Activated T-helper 2 cell treated with anti-CD3 and anti-CD28 coated beads, Interferon-gamma antibody, Interleukin-2, Interleukin-4, amounts not matched to agents 10 μg/mL and 5 μg/mL and 100 μg/mL, durations not matched to agents 14 hours and 24 hours and 36 hours (primary cell): ENCODE measurements at regions not wholly inside any gene's neighbourhood (a gene's known extent, or its start where the extent isn't known, plus 50 kb on each side); places are given as distances from the start of the nearest gene placed in this dataset.

Source experiments
- DNase-seq: peaks from one replicate; pipeline ENCODE4 v3.0.0; 2021; ENCODE audit warnings: low spot score
- H3K27ac Mint-ChIP-seq: one replicate; pipeline ENCODE4 v1.8.0; 2021; ENCODE audit warnings: mixed read lengths
- H3K27me3 Mint-ChIP-seq: one replicate; pipeline ENCODE4 v1.8.0; 2021; ENCODE audit warnings: low read depth, mixed read lengths
- H3K36me3 Mint-ChIP-seq: one replicate; pipeline ENCODE4 v1.8.0; 2021; ENCODE audit warnings: low read depth, mixed read lengths
- H3K4me1 Mint-ChIP-seq: one replicate; pipeline ENCODE4 v1.8.0; 2021; ENCODE audit warnings: low read depth, mixed read lengths
- H3K4me3 Mint-ChIP-seq: one replicate; pipeline ENCODE4 v1.8.0; 2021; ENCODE audit warnings: low read depth, mild to moderate bottlenecking, moderate library complexity, mixed read lengths
- H3K9me3 Mint-ChIP-seq: one replicate; pipeline ENCODE4 v1.8.0; 2021; ENCODE audit warnings: mixed read lengths
- intact Hi-C: fragments of 100-400 bp; cut with micrococcal nuclease; formaldehyde crosslinking; loops from one replicate; pipeline ENCODE4 v1.15.1; 2023

GRCh38 chr11:10392095-10393079, 62.7 kb upstream of the AMPD3 start:
- no peak for DNase-seq
- intact Hi-C loops, result no loop called here
- Mint-ChIP-seq H3K9me3 (no peaks in the 10 kb centered on the region), H3K27me3 (peaks cover 26% of the 10 kb centered on the region), H3K4me1 (no peaks in the 10 kb centered on the region), H3K27ac (no peak overlapping the region), H3K36me3 (no peaks in the 10 kb centered on the region), H3K4me3 (no peak overlapping the region)

- DNase-seq, result no peak
- H3K36me3 Mint-ChIP-seq, result no peaks in the 10 kb centered on the region
- H3K27me3 Mint-ChIP-seq, result peaks cover 28% of the 10 kb centered on the region
- H3K4me3 Mint-ChIP-seq, result no peak overlapping the region
- no peak overlapping the region for H3K27ac Mint-ChIP-seq
- H3K9me3 Mint-ChIP-seq, result no peaks in the 10 kb centered on the region
- H3K4me1 Mint-ChIP-seq, result no peaks in the 10 kb centered on the region
- intact Hi-C loops, result no loop called here
Measured at GRCh38 chr11:10394229-10395101, 60.6 kb upstream of the AMPD3 start.

DNA sequence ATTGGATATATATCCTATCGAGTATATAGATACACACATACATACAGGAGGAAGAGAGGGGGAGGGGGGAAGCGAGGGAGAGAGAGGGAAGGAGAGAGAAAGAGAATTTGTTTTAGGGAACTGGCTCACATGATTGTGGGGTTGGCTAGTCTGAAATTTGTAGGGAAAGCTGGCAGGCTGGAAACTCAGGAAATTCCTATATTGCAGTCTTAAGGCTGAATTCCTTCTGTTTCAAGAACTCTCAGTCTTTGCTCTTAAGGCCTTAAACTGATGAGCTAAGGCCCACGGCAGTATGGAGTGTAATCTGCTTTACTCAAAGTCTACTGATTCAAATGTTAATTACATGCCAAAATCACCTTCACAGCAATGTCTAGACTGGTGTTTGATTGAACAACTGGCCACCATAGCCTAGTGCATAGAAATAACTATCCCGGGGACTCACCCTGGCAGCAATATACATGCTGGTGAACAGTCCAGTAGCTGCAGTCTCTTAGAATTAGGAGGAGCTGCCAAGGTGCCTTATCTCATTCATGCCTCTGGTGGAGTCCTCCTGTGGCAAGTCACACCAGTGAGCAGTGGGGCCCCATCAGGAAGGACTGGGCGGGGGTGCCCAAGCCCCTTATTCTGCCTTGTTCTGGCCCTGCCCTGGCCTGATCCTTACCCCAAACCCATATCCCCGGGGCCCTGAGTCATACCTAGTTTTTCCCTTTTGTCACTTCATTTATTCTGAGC, 59.7 kb upstream of the AMPD3 start:
- no peak for DNase-seq
- peaks cover 22% of the 10 kb centered on the region for H3K27me3 Mint-ChIP-seq
- intact Hi-C loops, result no loop called here
- no peak overlapping the region for H3K27ac Mint-ChIP-seq
- no peaks in the 10 kb centered on the region for H3K9me3 Mint-ChIP-seq
- H3K36me3 Mint-ChIP-seq, result no peaks in the 10 kb centered on the region
- H3K4me1 Mint-ChIP-seq, result peaks cover 1% of the 10 kb centered on the region
- H3K4me3 Mint-ChIP-seq, result no peak overlapping the region

DNA sequence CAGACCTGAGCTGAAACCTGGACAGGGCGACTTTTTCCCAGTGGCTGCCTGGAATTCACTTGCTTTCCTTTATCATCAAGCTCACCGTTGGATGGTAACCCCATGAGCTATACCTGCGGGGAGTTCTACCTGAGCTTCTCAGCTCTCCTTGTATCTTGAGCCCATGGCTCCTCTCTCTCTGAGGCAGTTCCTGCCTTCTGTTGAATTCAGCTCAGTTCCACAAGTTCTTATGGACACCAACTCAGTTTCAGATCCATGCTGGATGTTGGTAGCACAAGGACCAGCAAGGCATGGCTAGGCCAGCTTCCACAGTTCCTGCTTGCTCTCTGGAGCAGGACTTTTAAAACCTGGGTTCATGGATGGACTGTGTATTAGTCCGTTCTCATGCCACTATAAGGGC, 58.3 kb upstream of the AMPD3 start:
- H3K9me3 Mint-ChIP-seq, result no peaks in the 10 kb centered on the region
- H3K27ac Mint-ChIP-seq, result no peak overlapping the region
- H3K27me3 Mint-ChIP-seq, result peaks cover 14% of the 10 kb centered on the region
- intact Hi-C loops, result no loop called here
- no peak for DNase-seq
- no peak overlapping the region for H3K4me3 Mint-ChIP-seq
- no peaks in the 10 kb centered on the region for H3K36me3 Mint-ChIP-seq
- peaks cover 6% of the 10 kb centered on the region for H3K4me1 Mint-ChIP-seq

GRCh38 chr11:10397226-10397987, 57.7 kb upstream of the AMPD3 start:
- H3K36me3 Mint-ChIP-seq, result no peaks in the 10 kb centered on the region
- intact Hi-C loops, result no loop called here
- peaks cover 12% of the 10 kb centered on the region for H3K27me3 Mint-ChIP-seq
- no peak for DNase-seq
- H3K9me3 Mint-ChIP-seq, result no peaks in the 10 kb centered on the region
- no peak overlapping the region for H3K4me3 Mint-ChIP-seq
- H3K27ac Mint-ChIP-seq, result no peak overlapping the region
- H3K4me1 Mint-ChIP-seq, result peaks cover 6% of the 10 kb centered on the region

DNA sequence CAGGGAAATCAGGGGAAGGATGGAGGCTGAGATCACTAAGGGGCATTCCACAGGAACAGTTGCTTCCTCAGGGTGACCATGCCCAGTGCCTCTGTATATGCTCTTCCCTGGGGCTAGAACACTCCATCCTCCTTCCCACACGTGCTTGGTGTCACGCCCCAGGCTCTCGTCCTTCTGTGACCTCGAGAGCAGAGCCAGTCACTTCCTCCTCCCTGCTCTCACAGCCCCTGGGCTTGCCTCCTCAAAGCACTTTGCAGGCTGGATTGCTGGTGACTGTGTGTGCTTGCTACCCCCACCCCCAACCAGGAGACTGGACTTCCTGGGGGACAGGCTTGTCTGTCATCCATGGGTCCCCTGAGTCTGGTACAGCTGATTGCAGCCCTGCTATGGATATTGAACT, 56.5 kb upstream of the AMPD3 start:
- intact Hi-C loops, result no loop called here
- DNase-seq, result no peak
- Mint-ChIP-seq H3K27ac (no peak overlapping the region), H3K36me3 (no peaks in the 10 kb centered on the region), H3K27me3 (peaks cover 8% of the 10 kb centered on the region), H3K4me1 (peaks cover 6% of the 10 kb centered on the region), H3K4me3 (no peak overlapping the region), H3K9me3 (no peaks in the 10 kb centered on the region)

DNA sequence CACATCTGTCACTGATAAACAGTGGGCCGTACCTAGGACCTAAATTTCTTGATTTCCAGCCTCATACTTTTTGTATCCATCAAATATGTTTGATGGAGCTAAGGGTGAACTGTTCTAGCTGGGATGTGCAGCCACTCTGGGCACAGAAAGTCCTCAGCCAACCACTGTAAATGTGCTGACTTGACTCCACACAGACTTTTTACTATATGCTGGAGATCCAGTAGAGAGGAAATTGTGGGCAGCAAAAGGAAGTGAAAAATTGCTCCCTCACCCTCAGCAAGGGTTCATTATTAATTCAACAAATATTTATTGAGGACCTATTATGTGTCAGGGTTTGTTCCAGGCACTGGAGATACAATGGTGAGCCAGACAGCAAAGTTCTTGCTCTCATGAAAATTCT, 54.2 kb upstream of the AMPD3 start:
- peaks cover 6% of the 10 kb centered on the region for H3K27me3 Mint-ChIP-seq
- DNase-seq, result no peak
- peaks cover 6% of the 10 kb centered on the region for H3K4me1 Mint-ChIP-seq
- no peaks in the 10 kb centered on the region for H3K36me3 Mint-ChIP-seq
- H3K4me3 Mint-ChIP-seq, result no peak overlapping the region
- H3K27ac Mint-ChIP-seq, result no peak overlapping the region
- no peaks in the 10 kb centered on the region for H3K9me3 Mint-ChIP-seq
- intact Hi-C loops, result no loop called here

- Mint-ChIP-seq H3K4me1 (peaks cover 8% of the 10 kb centered on the region), H3K9me3 (no peaks in the 10 kb centered on the region), H3K27me3 (peaks cover 6% of the 10 kb centered on the region), H3K27ac (no peak overlapping the region), H3K36me3 (no peaks in the 10 kb centered on the region), H3K4me3 (no peak overlapping the region)
- no peak for DNase-seq
- intact Hi-C loops, result no loop called here
Measured at GRCh38 chr11:10401256-10401655, 53.8 kb upstream of the AMPD3 start.

- Mint-ChIP-seq H3K4me1 (peaks cover 9% of the 10 kb centered on the region), H3K9me3 (no peaks in the 10 kb centered on the region), H3K27me3 (peaks cover 6% of the 10 kb centered on the region), H3K36me3 (no peaks in the 10 kb centered on the region), H3K27ac (no peak overlapping the region), H3K4me3 (no peak overlapping the region)
- intact Hi-C loops, result no loop called here
- DNase-seq, result no peak
Measured at GRCh38 chr11:10401696-10402392, 53.2 kb upstream of the AMPD3 start.
